GM12878 (cell line): ENCODE measurements at regions not wholly inside any gene's neighbourhood (a gene's known extent, or its start where the extent isn't known, plus 50 kb on each side); places are given as distances from the start of the nearest gene placed in this dataset.

Experiments used
- ATAC-seq: fragments of 200-7000 bp; cut with Tn5 transposase; 3 replicates; pipeline ENCODE4 v1.9.1; 2020; ENCODE audit warnings: mild to moderate bottlenecking, moderate library complexity
- BruUV-seq: library from RNA; stranded (reverse); fragments of 400-500 nt; replicated peaks from 2 replicates; lab custom pipeline; 2021; lab: Mats Ljungman, UMichigan
- CTCF ChIA-PET: fragments of 300-600 bp; sonication (Branson Sonifier 250); formaldehyde crosslinking; extraction: SDS; loops from one replicate; lab custom pipeline; 2021; ENCODE audit warnings: inconsistent platforms; lab: Yijun Ruan, JAX
- POLR2A ChIA-PET: fragments of 350-600 bp; formaldehyde crosslinking; extraction: SDS; loops from one replicate; lab custom pipeline; 2021; ENCODE audit warnings: inconsistent platforms; lab: Charles Lee
- RAD21 ChIA-PET: fragments of 300-600 bp; sonication (Branson Sonifier 250); formaldehyde crosslinking; loops from one replicate; lab custom pipeline; 2023; ENCODE audit warnings: antibody characterized with exemption; ENCODE audit not compliant: unreplicated experiment; lab: Charles Lee
- SMC1A ChIA-PET: fragments of 300-600 bp; sonication (Branson Sonifier 250); formaldehyde crosslinking; loops from one replicate; lab custom pipeline; 2023; ENCODE audit not compliant: unreplicated experiment, uncharacterized antibody; lab: Charles Lee
- DNase-seq: peaks from one replicate; pipeline ENCODE4 v3.0.0-alpha.2; 2011; ENCODE audit warnings: low read depth, low spot score
- FAIRE-seq: peaks from 3 replicates; lab custom pipeline; 2011; peaks lifted over from hg19 to GRCh38; lab: Jason Lieb, UNC
- H2AFZ ChIP-seq: 2 replicates; pipeline ENCODE4 v1.6.0; 2011; ENCODE audit warnings: low read depth, low read length, control low read depth; ENCODE audit not compliant: control insufficient read depth
- H3K27ac ChIP-seq: 2 replicates; pipeline ENCODE4 v1.5.1; 2011; ENCODE audit warnings: control low read depth; ENCODE audit not compliant: control insufficient read depth, insufficient read depth
- H3K27me3 ChIP-seq, 2 experiments: replicated peaks in 1 of 2; 2 replicates each; pipeline versions ENCODE4 v1.6.0 to v1.6.1; 2011; ENCODE audit warnings: low read length in 1 of 2; ENCODE audit not compliant: control insufficient read depth in 2 of 2, insufficient read depth in 2 of 2
- H3K36me3 ChIP-seq, 2 experiments: 2 replicates each; pipeline ENCODE4 v1.5.1; 2011; ENCODE audit warnings: low read length in 1 of 2; ENCODE audit not compliant: control insufficient read depth in 2 of 2, insufficient read depth in 2 of 2
- H3K4me1 ChIP-seq: 2 replicates; pipeline ENCODE4 v1.6.1; 2011; ENCODE audit warnings: mild to moderate bottlenecking, low read length, moderate library complexity, mixed read lengths; ENCODE audit not compliant: control insufficient read depth, insufficient read depth
- H3K4me2 ChIP-seq: 2 replicates; pipeline ENCODE4 v1.6.0; 2011; ENCODE audit warnings: control low read depth; ENCODE audit not compliant: control insufficient read depth, insufficient read depth
- H3K4me3 ChIP-seq: fragments of 200-600 bp; sonication (generic); 2 replicates; pipeline ENCODE4 v1.5.1; 2016
- H3K79me2 ChIP-seq: 2 replicates; pipeline ENCODE4 v1.6.0; 2011; ENCODE audit warnings: low read length; ENCODE audit not compliant: control insufficient read depth, insufficient read depth
- H3K9ac ChIP-seq: 2 replicates; pipeline ENCODE4 v1.8.0; 2011; ENCODE audit warnings: low read length, control low read depth, mixed read lengths; ENCODE audit not compliant: control insufficient read depth, insufficient read depth
- H3K9me3 ChIP-seq: replicated peaks from 3 replicates; pipeline ENCODE4 v1.5.1; 2011; ENCODE audit warnings: mild to moderate bottlenecking, low read length; ENCODE audit not compliant: control insufficient read depth, insufficient read depth
- H4K20me1 ChIP-seq: 2 replicates; pipeline ENCODE4 v1.6.0; 2011; ENCODE audit not compliant: control insufficient read depth, insufficient read depth
- BACH1 ChIP-seq: fragments of 450-650 bp; IDR thresholded peaks from 2 replicates; pipeline ENCODE4 v1.6.1; 2017; ENCODE audit warnings: mild to moderate bottlenecking, borderline replicate concordance
- BCL3 ChIP-seq: IDR thresholded peaks from 2 replicates; pipeline ENCODE4 v1.6.1; 2011; ENCODE audit warnings: borderline replicate concordance, low read depth, mild to moderate bottlenecking, moderate library complexity, low read length; ENCODE audit not compliant: insufficient read depth, poor library complexity, severe bottlenecking
- BCLAF1 ChIP-seq: fragments of 450-650 bp; IDR thresholded peaks from 2 replicates; pipeline ENCODE4 v1.6.1; 2017; ENCODE audit warnings: antibody characterized with exemption, mild to moderate bottlenecking, moderate library complexity
- CHD4 ChIP-seq: fragments of 200-600 bp; sonication (generic); IDR thresholded peaks from 2 replicates; pipeline ENCODE4 v1.6.1; 2016; ENCODE audit warnings: mild to moderate bottlenecking
- CREM ChIP-seq: IDR thresholded peaks from 2 replicates; pipeline ENCODE4 v1.6.1; 2014; ENCODE audit warnings: antibody characterized with exemption, low read depth
- HSF1 ChIP-seq: fragments of 150-350 bp; IDR thresholded peaks from 2 replicates; pipeline ENCODE4 v1.6.1; 2014; ENCODE audit warnings: mild to moderate bottlenecking, low read depth, low read length
- IRF4 ChIP-seq: IDR thresholded peaks from 2 replicates; pipeline ENCODE4 v1.6.1; 2011; ENCODE audit warnings: low read depth, low read length
- MXI1 ChIP-seq: fragments of 150-350 bp; IDR thresholded peaks from 2 replicates; pipeline ENCODE4 v1.6.1; 2011; ENCODE audit warnings: low read depth, mild to moderate bottlenecking, inconsistent platforms, low read length, improper control_type of control experiment
- NFYB ChIP-seq: IDR thresholded peaks from 2 replicates; pipeline ENCODE4 v1.6.1; 2011; ENCODE audit warnings: low read depth, mild to moderate bottlenecking, low read length, improper control_type of control experiment, moderate library complexity; ENCODE audit not compliant: insufficient read depth
- NR2C2 ChIP-seq: IDR thresholded peaks from 2 replicates; pipeline ENCODE4 v1.6.1; 2011; ENCODE audit warnings: borderline replicate concordance, low read depth; ENCODE audit not compliant: control insufficient read depth, insufficient read length
- PAX8 ChIP-seq: fragments of 450-650 bp; IDR thresholded peaks from 2 replicates; pipeline ENCODE4 v1.6.1; 2017; ENCODE audit warnings: mild to moderate bottlenecking, moderate library complexity
- RELA ChIP-seq: fragments of 450-650 bp; IDR thresholded peaks from 2 replicates; pipeline ENCODE4 v1.8.0; 2014; ENCODE audit warnings: borderline replicate concordance; ENCODE audit not compliant: partially characterized antibody
- SREBF1 ChIP-seq: IDR thresholded peaks from 2 replicates; pipeline ENCODE4 v1.6.1; 2012; ENCODE audit warnings: mild to moderate bottlenecking, low read length
- TBL1XR1 ChIP-seq: IDR thresholded peaks from 2 replicates; pipeline ENCODE4 v1.6.1; 2012; ENCODE audit warnings: low read depth, low read length, improper control_type of control experiment
- WGBS: methylation state at CpG from one replicate; pipeline ENCODE4 v1.1.6; 2016; ENCODE audit warnings: low lambda C conversion rate; ENCODE audit not compliant: insufficient replicate concordance, insufficient coverage; ENCODE audit errors: missing lambda C conversion rate; 5-methylcytosine and 5-hydroxymethylcytosine counted together
- in situ Hi-C: fragments of 300-500 bp; cut with MboI; formaldehyde crosslinking; loops from 9 replicates; pipeline ENCODE4 v1.14.3; 2018; ENCODE audit warnings: mixed read lengths
- intact Hi-C: fragments of 100-400 bp; cut with micrococcal nuclease; formaldehyde crosslinking; loops from one replicate; pipeline ENCODE4 v1.14.2; 2022; ENCODE audit not compliant: unreplicated experiment

GRCh38 chr9:24961762-24962161 is 416.1 kb upstream of the IZUMO3 start:
- ATAC-seq = no peak
- H3K36me3 ChIP-seq = no peaks in the 10 kb centered on the region
- H2AFZ ChIP-seq = no peak overlapping the region
- ChIA-PET CTCF (interaction anchor here (1.2 kb wide), 1 partner anchor 21 kb away, joined by 3 read pairs; no protein-coding TSS in a partner anchor), RAD21 (no interaction called here), SMC1A (interaction anchor here (1.0 kb wide), 1 partner anchor 11 kb away, joined by 3 read pairs; no protein-coding TSS in a partner anchor), POLR2A (interaction anchor here (0.6 kb wide), 1 partner anchor 406 kb away, joined by 3 read pairs; no protein-coding TSS in a partner anchor)
- DNase-seq = no peak
- H3K9me3 ChIP-seq = no peaks in the 10 kb centered on the region
- no peaks in the 10 kb centered on the region for H3K79me2 ChIP-seq
- no peak overlapping the region for H3K4me2 ChIP-seq
- no peaks in the 10 kb centered on the region for H3K4me1 ChIP-seq
- intact Hi-C loops (no loop called here), in situ Hi-C loops (no loop called here)
- no peak for TF ChIP-seq IRF4
- no peak for TF ChIP-seq BCLAF1
- BruUV-seq = no TSS peak
- H3K9ac ChIP-seq = no peak overlapping the region
- no peak overlapping the region for H3K4me3 ChIP-seq
- H3K27me3 ChIP-seq = no peaks in the 10 kb centered on the region
- H4K20me1 ChIP-seq = no peaks in the 10 kb centered on the region
- no peak for FAIRE-seq
- H3K27ac ChIP-seq = no peak overlapping the region

GRCh38 chr9:24953070-24953469 is 407.4 kb upstream of the IZUMO3 start:
- no peaks in the 10 kb centered on the region for H4K20me1 ChIP-seq
- FAIRE-seq (no peak), ATAC-seq (no peak)
- WGBS = 82% methylated on average over 1 of the region's 1 CpG
- ChIA-PET CTCF (no interaction called here), SMC1A (no interaction called here), POLR2A (no interaction called here)
- in situ Hi-C loops = no loop called here
- no peaks in the 10 kb centered on the region for H3K79me2 ChIP-seq
- no peak overlapping the region for H3K4me2 ChIP-seq
- intact Hi-C loops = no loop called here
- H3K9me3 ChIP-seq = no peaks in the 10 kb centered on the region
- H3K4me3 ChIP-seq = no peak overlapping the region
- no peaks in the 10 kb centered on the region for H3K36me3 ChIP-seq
- no peaks in the 10 kb centered on the region for H3K4me1 ChIP-seq
- no peak for TF ChIP-seq BCL3
- no peak for TF ChIP-seq HSF1
- TF ChIP-seq NR2C2 = no peak
- no peak for TF ChIP-seq MXI1
- TF ChIP-seq SREBF1 = no peak
- TF ChIP-seq CHD4 = no peak
- no peak for TF ChIP-seq BACH1
- TF ChIP-seq TBL1XR1 = no peak
- no peak for TF ChIP-seq RELA
- no peak for TF ChIP-seq CREM
- TF ChIP-seq NFYB = no peak
- TF ChIP-seq PAX8 = no peak
- TF ChIP-seq, all 136 proteins: peak for 0
- BruUV-seq = no TSS peak
- no peaks in the 10 kb centered on the region for H3K27me3 ChIP-seq
- no peak overlapping the region for H3K27ac ChIP-seq
- RAD21 ChIA-PET = no interaction called here
- no peak overlapping the region for H2AFZ ChIP-seq
- no peak for DNase-seq
- H3K9ac ChIP-seq = no peak overlapping the region
